OCI-LY7 (cell line): ENCODE measurements at regions not wholly inside any gene's neighbourhood (a gene's known extent, or its start where the extent isn't known, plus 50 kb on each side); places are given as distances from the start of the nearest gene placed in this dataset.
"Not testable (repeated sequence)": the region's sequence is repeated elsewhere in the genome, so short reads cannot be mapped to it uniquely, and the experiment has no call there.

Experiments
- BruUV-seq: library from RNA; stranded (reverse); fragments of 400-500 nt; replicated peaks from 2 replicates; lab custom pipeline; 2021; lab: Mats Ljungman, UMichigan
- CTCF ChIA-PET: fragments of 300-600 bp; sonication (Branson Sonifier 250); formaldehyde crosslinking; loops from one replicate; lab custom pipeline; 2022; ENCODE audit warnings: antibody characterized with exemption; ENCODE audit not compliant: unreplicated experiment; lab: Charles Lee
- POLR2A ChIA-PET: fragments of 300-600 bp; sonication (Branson Sonifier 250); formaldehyde crosslinking; loops from one replicate; lab custom pipeline; 2022; ENCODE audit warnings: antibody characterized with exemption; lab: Charles Lee
- DNase-seq: peaks from one replicate; pipeline ENCODE4 v3.0.0-alpha.2; 2015; ENCODE audit warnings: low spot score
- H2AFZ ChIP-seq: fragments of 200-600 bp; sonication (generic), shearing (Covaris generic); 2 replicates; pipeline ENCODE4 v1.6.1; 2014; ENCODE audit warnings: mild to moderate bottlenecking, antibody characterized with exemption, low read length, moderate library complexity
- H3K27ac ChIP-seq: fragments of 200-600 bp; sonication (generic); 2 replicates; pipeline ENCODE4 v1.5.1; 2014; ENCODE audit warnings: mixed run types, low read depth, mild to moderate bottlenecking, moderate library complexity, low read length, inconsistent platforms; ENCODE audit not compliant: poor library complexity, severe bottlenecking
- H3K36me3 ChIP-seq: fragments of 200-600 bp; sonication (generic); 2 replicates; pipeline ENCODE4 v1.6.1; 2014; ENCODE audit warnings: mild to moderate bottlenecking, antibody characterized with exemption, low read length, moderate library complexity, mixed read lengths; ENCODE audit not compliant: insufficient read depth
- H3K4me1 ChIP-seq: fragments of 200-600 bp; sonication (generic); 2 replicates; pipeline ENCODE4 v1.5.1; 2014; ENCODE audit warnings: mild to moderate bottlenecking, low read length; ENCODE audit not compliant: insufficient read depth, poor library complexity, severe bottlenecking
- H3K4me2 ChIP-seq: fragments of 200-600 bp; sonication (generic); 2 replicates; pipeline ENCODE4 v1.6.1; 2014; ENCODE audit warnings: mild to moderate bottlenecking, low read length
- H3K4me3 ChIP-seq: fragments of 200-600 bp; sonication (generic); 2 replicates; pipeline ENCODE4 v1.5.1; 2014; ENCODE audit warnings: mild to moderate bottlenecking, low read depth, low read length; ENCODE audit not compliant: poor library complexity, severe bottlenecking
- H3K79me2 ChIP-seq: fragments of 200-600 bp; sonication (generic); 2 replicates; pipeline ENCODE4 v1.6.1; 2016; ENCODE audit warnings: low read depth, mild to moderate bottlenecking, low read length, moderate library complexity, mixed read lengths; ENCODE audit not compliant: insufficient read depth
- H3K9me2 ChIP-seq: fragments of 200-600 bp; sonication (generic); 2 replicates; pipeline ENCODE4 v1.6.1; 2016; ENCODE audit warnings: mild to moderate bottlenecking, low read length, mixed read lengths; ENCODE audit not compliant: insufficient read depth
- H3K9me3 ChIP-seq: fragments of 200-600 bp; sonication (generic); 2 replicates; pipeline ENCODE4 v1.6.1; 2014; ENCODE audit warnings: mild to moderate bottlenecking, mixed run types, low read length, mixed read lengths
- H4K20me1 ChIP-seq: fragments of 200-600 bp; sonication (generic); 2 replicates; pipeline ENCODE4 v1.6.1; 2014; ENCODE audit warnings: mild to moderate bottlenecking, antibody characterized with exemption, low read length, moderate library complexity, mixed read lengths; ENCODE audit not compliant: insufficient read depth
- EZH2phosphoT487 ChIP-seq: fragments of 200-600 bp; sonication (generic); IDR thresholded peaks from 2 replicates; pipeline ENCODE4 v1.6.1; 2018; ENCODE audit warnings: low read depth, borderline replicate concordance, mild to moderate bottlenecking, mixed run types, antibody characterized with exemption, low read length, moderate library complexity, mixed read lengths
- intact Hi-C: fragments of 100-400 bp; cut with micrococcal nuclease; formaldehyde crosslinking; loops from one replicate; pipeline ENCODE4 v1.10.0; 2022; ENCODE audit not compliant: unreplicated experiment
- TF ChIP-seq, protein P1 (sequence below): fragments of 200-600 bp; sonication (generic); conservative IDR thresholded peaks from 2 replicates; pipeline ENCODE4 v1.5.1; 2014; ENCODE audit warnings: mild to moderate bottlenecking, antibody characterized with exemption, low read length, moderate library complexity, mixed read lengths

DNA sequence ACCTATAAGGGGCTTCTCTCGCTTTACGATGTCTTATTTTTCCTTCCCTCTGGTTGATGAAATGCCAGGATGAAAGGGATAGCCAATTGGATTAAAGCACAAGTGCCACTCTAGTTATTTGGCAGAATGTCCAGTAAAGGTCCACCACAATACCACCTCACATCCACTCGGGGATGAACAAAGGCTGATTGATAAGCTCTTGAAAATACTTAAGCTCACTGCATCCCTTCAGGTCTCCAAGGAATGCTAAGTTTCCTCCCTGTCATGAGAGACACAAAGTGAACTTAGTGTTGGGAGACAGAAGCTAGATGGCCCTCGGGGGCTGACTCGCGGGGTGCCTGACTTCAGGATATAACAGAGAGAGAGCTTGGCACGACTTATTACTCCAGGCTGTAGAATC lies 185.9 kb upstream of the ZNF644 start:
- H3K36me3 ChIP-seq, H3K4me3 ChIP-seq, CTCF ChIA-PET, BruUV-seq, H3K9me3 ChIP-seq, H3K27ac ChIP-seq, intact Hi-C loops, DNase-seq, H3K4me2 ChIP-seq, H3K9me2 ChIP-seq, H3K4me1 ChIP-seq, H3K79me2 ChIP-seq, H4K20me1 ChIP-seq, H2AFZ ChIP-seq: not testable (repeated sequence)
- POLR2A ChIA-PET = interaction anchor here (1.2 to 1.4 kb wide), 2 partner anchors 10 to 19 kb away, joined by 3 read pairs; no protein-coding TSS in a partner anchor

DNA sequence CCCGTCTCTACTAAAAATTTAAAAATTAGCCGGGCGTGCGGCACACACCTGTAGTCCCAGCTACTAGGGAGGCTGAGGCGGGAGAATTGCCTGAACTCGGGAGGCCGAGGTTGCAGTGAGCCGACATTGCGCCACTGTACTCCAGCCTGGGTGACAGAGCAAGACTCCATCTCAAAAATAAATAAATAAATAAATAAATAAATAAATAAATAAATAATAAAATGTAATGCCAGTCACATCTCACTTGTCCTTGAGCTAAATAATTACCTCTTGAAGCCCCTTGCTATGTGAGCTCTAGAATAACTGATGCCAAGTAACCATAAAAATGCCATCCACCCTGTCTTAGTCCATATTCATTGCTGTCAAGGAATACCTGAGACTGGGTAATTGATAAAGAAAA lies 182.3 kb upstream of the ZNF644 start:
- H3K79me2 ChIP-seq, H3K9me2 ChIP-seq, CTCF ChIA-PET, H3K4me1 ChIP-seq, intact Hi-C loops, H3K4me3 ChIP-seq, POLR2A ChIA-PET, H3K27ac ChIP-seq, H3K9me3 ChIP-seq, BruUV-seq, H3K36me3 ChIP-seq, DNase-seq, H4K20me1 ChIP-seq, H3K4me2 ChIP-seq, H2AFZ ChIP-seq: not testable (repeated sequence)

DNA sequence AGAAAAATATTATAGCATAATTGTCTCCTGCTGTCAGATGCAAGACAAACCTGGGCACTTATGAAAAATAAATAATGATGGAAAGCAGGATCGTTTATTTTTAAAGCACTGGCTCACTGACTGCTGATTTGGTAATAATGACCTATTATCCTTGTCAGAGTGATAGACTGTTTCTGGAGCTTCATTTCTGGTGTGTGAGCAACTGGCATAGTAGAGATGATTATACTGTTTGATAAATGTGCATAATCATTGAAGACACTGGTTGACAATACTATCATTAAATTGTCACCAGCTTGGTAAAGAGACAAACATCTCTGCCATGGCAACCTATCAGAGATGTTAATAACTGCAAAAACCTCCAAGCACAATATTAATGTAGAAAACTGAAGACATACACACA lies 179.9 kb upstream of the ZNF644 start:
- H3K4me2 ChIP-seq = no peak overlapping the region
- no peaks in the 10 kb centered on the region for H3K9me3 ChIP-seq
- TF ChIP-seq, protein P1, sequence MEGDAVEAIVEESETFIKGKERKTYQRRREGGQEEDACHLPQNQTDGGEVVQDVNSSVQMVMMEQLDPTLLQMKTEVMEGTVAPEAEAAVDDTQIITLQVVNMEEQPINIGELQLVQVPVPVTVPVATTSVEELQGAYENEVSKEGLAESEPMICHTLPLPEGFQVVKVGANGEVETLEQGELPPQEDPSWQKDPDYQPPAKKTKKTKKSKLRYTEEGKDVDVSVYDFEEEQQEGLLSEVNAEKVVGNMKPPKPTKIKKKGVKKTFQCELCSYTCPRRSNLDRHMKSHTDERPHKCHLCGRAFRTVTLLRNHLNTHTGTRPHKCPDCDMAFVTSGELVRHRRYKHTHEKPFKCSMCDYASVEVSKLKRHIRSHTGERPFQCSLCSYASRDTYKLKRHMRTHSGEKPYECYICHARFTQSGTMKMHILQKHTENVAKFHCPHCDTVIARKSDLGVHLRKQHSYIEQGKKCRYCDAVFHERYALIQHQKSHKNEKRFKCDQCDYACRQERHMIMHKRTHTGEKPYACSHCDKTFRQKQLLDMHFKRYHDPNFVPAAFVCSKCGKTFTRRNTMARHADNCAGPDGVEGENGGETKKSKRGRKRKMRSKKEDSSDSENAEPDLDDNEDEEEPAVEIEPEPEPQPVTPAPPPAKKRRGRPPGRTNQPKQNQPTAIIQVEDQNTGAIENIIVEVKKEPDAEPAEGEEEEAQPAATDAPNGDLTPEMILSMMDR = no peak
- TF ChIP-seq EZH2phosphoT487 = no peak
- no peaks in the 10 kb centered on the region for H3K79me2 ChIP-seq
- POLR2A ChIA-PET = interaction anchor here (0.5 kb wide), 1 partner anchor 381 kb away, joined by 3 read pairs; no protein-coding TSS in a partner anchor
- no peaks in the 10 kb centered on the region for H3K9me2 ChIP-seq
- CTCF ChIA-PET = no interaction called here
- H4K20me1 ChIP-seq = no peaks in the 10 kb centered on the region
- no peak for DNase-seq
- no peak overlapping the region for H3K27ac ChIP-seq
- intact Hi-C loops = no loop called here
- no TSS peak for BruUV-seq
- no peaks in the 10 kb centered on the region for H3K4me1 ChIP-seq
- no peak overlapping the region for H3K4me3 ChIP-seq
- no peak overlapping the region for H2AFZ ChIP-seq
- no peaks in the 10 kb centered on the region for H3K36me3 ChIP-seq

DNA sequence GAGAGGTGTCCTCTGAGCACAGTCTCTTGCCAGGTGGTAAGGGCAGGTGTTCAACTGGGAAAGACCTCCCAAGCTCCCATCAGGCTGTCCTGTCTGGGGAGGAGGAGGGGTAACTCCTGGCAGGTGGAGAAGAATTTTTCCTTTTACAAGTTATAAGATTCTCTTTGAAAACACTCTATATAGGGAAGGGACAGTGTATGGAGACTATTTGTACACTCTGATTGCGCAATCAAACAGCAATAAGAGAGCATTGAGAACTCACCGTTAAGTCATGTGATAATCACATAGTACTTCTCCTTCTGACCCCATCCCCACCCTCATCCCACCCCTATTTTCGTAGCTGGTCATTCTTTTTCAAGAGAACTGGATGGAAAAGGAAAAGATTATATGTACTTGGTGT lies 179.3 kb upstream of the ZNF644 start:
- Histone ChIP-seq H3K9me3 (no peaks in the 10 kb centered on the region), H3K4me1 (no peaks in the 10 kb centered on the region), H3K36me3 (no peaks in the 10 kb centered on the region), H3K79me2 (no peaks in the 10 kb centered on the region), H2AFZ (no peak overlapping the region), H4K20me1 (no peaks in the 10 kb centered on the region), H3K27ac (no peak overlapping the region), H3K4me2 (no peak overlapping the region), H3K9me2 (no peaks in the 10 kb centered on the region), H3K4me3 (no peak overlapping the region)
- intact Hi-C loops = no loop called here
- ChIA-PET CTCF (no interaction called here), POLR2A (interaction anchor here (0.5 to 0.6 kb wide), 3 partner anchors 30 to 381 kb away, joined by 3 read pairs; no protein-coding TSS in a partner anchor)
- no TSS peak for BruUV-seq
- DNase-seq = no peak
- TF ChIP-seq, protein P1 = no peak
